ENCODE measurements at regions not wholly inside any gene's neighbourhood (a gene's known extent, or its start where the extent isn't known, plus 50 kb on each side); places are given as distances from the start of the nearest gene placed in this dataset.
"Not testable (repeated sequence)": the region's sequence is repeated elsewhere in the genome, so short reads cannot be mapped to it uniquely, and the experiment has no call there.

- intact Hi-C loops (cut with DNase I; ENCODE audit: low total_unique reads); H3K27me3 ChIP-seq; H3K4me3 ChIP-seq; in situ Hi-C loops (cut with MboI; ENCODE audit: low pct_ligation_motif_present in 1 of 4, low pct_unique_long_range_greater_than_20kb in 1 of 4, low sequenced_read_pairs in 3 of 4); H3K9me3 ChIP-seq; DNase-seq; H3K4me1 ChIP-seq; H3K27ac ChIP-seq; H3K36me3 ChIP-seq: not testable (repeated sequence)
- WGBS, 2 donors (ENCODE audit: low coverage in 1 of 2), result no CpG with 5 or more reads among the region's 1 CpG
These were observed 120.0 kb upstream of the NEK3 start for GRCh38 chr13:52279408-52279807.

GRCh38 chr13:52254299-52254698 lies 94.9 kb upstream of the NEK3 start:
- H3K4me1 ChIP-seq; H3K4me3 ChIP-seq; in situ Hi-C loops (cut with MboI; ENCODE audit: low pct_ligation_motif_present in 1 of 4, low pct_unique_long_range_greater_than_20kb in 1 of 4, low sequenced_read_pairs in 3 of 4); H3K9me3 ChIP-seq; DNase-seq; H3K27ac ChIP-seq; intact Hi-C loops (cut with DNase I; ENCODE audit: low total_unique reads); H3K36me3 ChIP-seq; H3K27me3 ChIP-seq: not testable (repeated sequence)
- 82 to 100% methylated on average over 7 to 15 of the region's 24 CpGs for WGBS, 2 donors (ENCODE audit: low coverage in 1 of 2)

- 50% methylated on average over 3 of the region's 3 CpGs; no CpG with 5 or more reads in 1 of the 2 donors for WGBS, 2 donors (ENCODE audit: low coverage in 1 of 2)
These were observed 81.4 kb upstream of the NEK3 start for GRCh38 chr13:52240752-52241151.

GRCh38 chr13:52235900-52236595 lies 76.7 kb upstream of the NEK3 start:
- DNase-seq, result peak; percentile 47
- H3K4me3 ChIP-seq; H3K27me3 ChIP-seq; H3K9me3 ChIP-seq; in situ Hi-C loops (cut with MboI; ENCODE audit: low pct_ligation_motif_present in 1 of 4, low pct_unique_long_range_greater_than_20kb in 1 of 4, low sequenced_read_pairs in 3 of 4); H3K4me1 ChIP-seq; intact Hi-C loops (cut with DNase I; ENCODE audit: low total_unique reads); H3K36me3 ChIP-seq; H3K27ac ChIP-seq: not testable (repeated sequence)
- TF ChIP-seq, protein P1, sequence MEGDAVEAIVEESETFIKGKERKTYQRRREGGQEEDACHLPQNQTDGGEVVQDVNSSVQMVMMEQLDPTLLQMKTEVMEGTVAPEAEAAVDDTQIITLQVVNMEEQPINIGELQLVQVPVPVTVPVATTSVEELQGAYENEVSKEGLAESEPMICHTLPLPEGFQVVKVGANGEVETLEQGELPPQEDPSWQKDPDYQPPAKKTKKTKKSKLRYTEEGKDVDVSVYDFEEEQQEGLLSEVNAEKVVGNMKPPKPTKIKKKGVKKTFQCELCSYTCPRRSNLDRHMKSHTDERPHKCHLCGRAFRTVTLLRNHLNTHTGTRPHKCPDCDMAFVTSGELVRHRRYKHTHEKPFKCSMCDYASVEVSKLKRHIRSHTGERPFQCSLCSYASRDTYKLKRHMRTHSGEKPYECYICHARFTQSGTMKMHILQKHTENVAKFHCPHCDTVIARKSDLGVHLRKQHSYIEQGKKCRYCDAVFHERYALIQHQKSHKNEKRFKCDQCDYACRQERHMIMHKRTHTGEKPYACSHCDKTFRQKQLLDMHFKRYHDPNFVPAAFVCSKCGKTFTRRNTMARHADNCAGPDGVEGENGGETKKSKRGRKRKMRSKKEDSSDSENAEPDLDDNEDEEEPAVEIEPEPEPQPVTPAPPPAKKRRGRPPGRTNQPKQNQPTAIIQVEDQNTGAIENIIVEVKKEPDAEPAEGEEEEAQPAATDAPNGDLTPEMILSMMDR (IDR thresholded peaks at IDR 0.05), result peak; percentile 44 to 71 (median 64)
- WGBS, 2 donors (ENCODE audit: low coverage in 1 of 2), result 6% methylated on average over 3 of the region's 8 CpGs; no CpG with 5 or more reads in 1 of the 2 donors

More at GRCh38 chr13:52240752-52241151, 81.4 kb upstream of the NEK3 start:
- H3K27ac ChIP-seq; H3K4me3 ChIP-seq; H3K9me3 ChIP-seq; H3K4me1 ChIP-seq; H3K36me3 ChIP-seq; H3K27me3 ChIP-seq; DNase-seq; intact Hi-C loops (cut with DNase I; ENCODE audit: low total_unique reads); in situ Hi-C loops (cut with MboI; ENCODE audit: low pct_ligation_motif_present in 1 of 4, low pct_unique_long_range_greater_than_20kb in 1 of 4, low sequenced_read_pairs in 3 of 4): not testable (repeated sequence)

GRCh38 chr13:52234928-52235327 lies 75.5 kb upstream of the NEK3 start:
- H3K27ac ChIP-seq; H3K9me3 ChIP-seq; intact Hi-C loops (cut with DNase I; ENCODE audit: low total_unique reads); H3K4me3 ChIP-seq; in situ Hi-C loops (cut with MboI; ENCODE audit: low pct_ligation_motif_present in 1 of 4, low pct_unique_long_range_greater_than_20kb in 1 of 4, low sequenced_read_pairs in 3 of 4); DNase-seq; H3K27me3 ChIP-seq; H3K4me1 ChIP-seq; H3K36me3 ChIP-seq: not testable (repeated sequence)
- WGBS, 2 donors (ENCODE audit: low coverage in 1 of 2), result 70 to 100% methylated on average over 1 to 3 of the region's 3 CpGs

- H3K9me3 ChIP-seq; in situ Hi-C loops (cut with MboI; ENCODE audit: low pct_ligation_motif_present in 1 of 4, low pct_unique_long_range_greater_than_20kb in 1 of 4, low sequenced_read_pairs in 3 of 4); H3K27ac ChIP-seq; H3K36me3 ChIP-seq; DNase-seq; intact Hi-C loops (cut with DNase I; ENCODE audit: low total_unique reads); H3K27me3 ChIP-seq; H3K4me3 ChIP-seq; H3K4me1 ChIP-seq: not testable (repeated sequence)
- 25 to 57% methylated on average over 1 of the region's 1 CpG for WGBS, 2 donors (ENCODE audit: low coverage in 1 of 2)
These were observed 63.7 kb upstream of the NEK3 start for GRCh38 chr13:52223063-52223462.

GRCh38 chr13:52213920-52214319 lies 54.5 kb upstream of the NEK3 start:
- 92 to 100% methylated on average over 1 of the region's 1 CpG for WGBS, 2 donors (ENCODE audit: low coverage in 1 of 2)
- in situ Hi-C loops (cut with MboI; ENCODE audit: low pct_ligation_motif_present in 1 of 4, low pct_unique_long_range_greater_than_20kb in 1 of 4, low sequenced_read_pairs in 3 of 4); H3K4me1 ChIP-seq; intact Hi-C loops (cut with DNase I; ENCODE audit: low total_unique reads); H3K27ac ChIP-seq; H3K27me3 ChIP-seq; H3K36me3 ChIP-seq; H3K4me3 ChIP-seq; H3K9me3 ChIP-seq; DNase-seq: not testable (repeated sequence)

DNA sequence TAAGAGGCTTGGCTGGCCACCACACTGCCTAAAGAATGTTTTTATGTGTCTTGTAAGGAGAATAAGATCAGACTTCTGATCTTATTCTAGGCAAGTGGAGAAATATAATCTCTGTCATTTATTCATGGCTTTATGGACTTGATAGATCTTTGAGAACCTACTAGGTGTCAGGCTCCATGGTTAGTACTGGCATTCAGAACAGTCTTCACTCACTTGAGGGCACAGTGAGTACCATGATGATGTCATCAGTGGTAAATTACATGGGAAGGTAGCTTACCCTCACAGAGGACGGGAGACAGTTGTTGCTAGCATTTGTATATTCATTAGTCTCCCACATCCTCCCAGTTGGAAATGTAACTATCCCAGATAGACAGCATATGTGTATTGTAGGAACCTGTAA lies 53.5 kb upstream of the NEK3 start:
- H3K27me3 ChIP-seq; H3K36me3 ChIP-seq; in situ Hi-C loops (cut with MboI; ENCODE audit: low pct_ligation_motif_present in 1 of 4, low pct_unique_long_range_greater_than_20kb in 1 of 4, low sequenced_read_pairs in 3 of 4); H3K9me3 ChIP-seq; DNase-seq; intact Hi-C loops (cut with DNase I; ENCODE audit: low total_unique reads); H3K4me3 ChIP-seq; H3K4me1 ChIP-seq; H3K27ac ChIP-seq: not testable (repeated sequence)
- WGBS, 2 donors (ENCODE audit: low coverage in 1 of 2), result 47% methylated on average over 1 of the region's 1 CpG; no CpG with 5 or more reads in 1 of the 2 donors

DNA sequence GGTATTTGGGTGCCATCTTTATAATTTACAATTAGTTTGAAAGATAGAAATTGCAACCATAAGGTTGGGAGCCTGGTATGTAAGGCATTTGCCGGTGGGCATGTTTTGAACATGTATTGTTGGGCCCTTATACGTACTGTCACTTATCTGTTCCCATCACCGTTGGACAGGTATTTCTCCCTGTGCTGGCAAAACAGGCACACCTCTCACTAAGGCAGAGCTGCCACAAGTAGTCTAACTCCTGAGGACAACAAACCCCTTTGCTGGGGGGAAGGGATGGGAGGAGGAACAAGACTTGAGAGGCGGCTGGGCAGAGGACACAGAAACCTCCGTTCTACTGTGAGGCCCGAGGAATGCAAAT lies 52.0 kb upstream of the NEK3 start:
- in situ Hi-C loops (cut with MboI; ENCODE audit: low pct_ligation_motif_present in 1 of 4, low pct_unique_long_range_greater_than_20kb in 1 of 4, low sequenced_read_pairs in 3 of 4); H3K4me3 ChIP-seq; H3K27ac ChIP-seq; H3K9me3 ChIP-seq; H3K4me1 ChIP-seq; H3K36me3 ChIP-seq; DNase-seq; H3K27me3 ChIP-seq; intact Hi-C loops (cut with DNase I; ENCODE audit: low total_unique reads): not testable (repeated sequence)
- WGBS, 2 donors (ENCODE audit: low coverage in 1 of 2), result 83 to 88% methylated on average over 2 to 6 of the region's 6 CpGs

DNA sequence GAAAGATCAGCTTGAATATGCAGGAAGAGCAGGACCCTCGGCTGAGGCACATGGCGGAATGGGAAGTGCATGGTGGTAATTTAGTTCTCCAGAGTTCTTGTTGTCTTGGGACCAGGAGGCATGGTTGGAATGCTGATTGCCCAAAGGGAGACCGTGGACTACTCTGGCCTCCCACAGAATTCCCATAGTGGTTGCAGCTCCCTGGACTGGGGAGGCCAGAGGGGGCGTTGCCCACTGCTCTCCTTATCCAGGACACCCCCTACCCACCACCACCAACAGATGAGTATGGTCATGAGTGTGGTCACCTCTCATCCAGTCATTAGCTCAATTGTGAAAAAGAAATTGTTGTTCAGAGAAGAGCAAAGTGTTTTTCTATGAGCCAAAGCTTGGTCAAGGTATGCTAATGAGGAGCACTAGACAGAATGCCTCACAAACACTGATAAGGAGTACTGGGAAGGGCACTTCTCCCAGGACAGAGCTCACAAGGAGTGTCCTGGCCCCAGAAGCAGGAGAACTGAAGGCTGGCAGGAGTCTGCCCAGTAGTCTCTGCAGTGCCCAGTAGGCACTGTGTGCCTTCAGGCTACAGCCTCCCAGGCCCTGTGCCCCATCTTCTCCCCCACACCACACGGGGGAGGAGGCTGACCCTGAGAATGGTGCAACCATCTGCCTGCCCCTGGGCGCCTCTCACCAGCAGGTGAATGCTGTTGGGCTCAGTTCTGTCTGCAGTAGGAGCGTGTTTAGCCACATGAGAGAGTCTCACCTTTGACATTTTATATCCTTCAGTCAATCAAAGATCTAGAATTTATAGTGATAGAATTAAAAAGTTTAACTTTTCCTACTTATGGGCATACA lies 51.4 kb upstream of the NEK3 start:
- H3K4me3 ChIP-seq; H3K9me3 ChIP-seq; intact Hi-C loops (cut with DNase I; ENCODE audit: low total_unique reads); H3K27ac ChIP-seq; H3K4me1 ChIP-seq; in situ Hi-C loops (cut with MboI; ENCODE audit: low pct_ligation_motif_present in 1 of 4, low pct_unique_long_range_greater_than_20kb in 1 of 4, low sequenced_read_pairs in 3 of 4); H3K36me3 ChIP-seq; H3K27me3 ChIP-seq; DNase-seq: not testable (repeated sequence)
- WGBS, 2 donors (ENCODE audit: low coverage in 1 of 2), result 85% methylated on average over 5 of the region's 7 CpGs; no CpG with 5 or more reads in 1 of the 2 donors
